NCI-H526 treated with DMSO at 0.1 percent for 48 hours (cell line): ENCODE measurements at regions not wholly inside any gene's neighbourhood (a gene's known extent, or its start where the extent isn't known, plus 50 kb on each side); places are given as distances from the start of the nearest gene placed in this dataset.
"Not testable (repeated sequence)": the region's sequence is repeated elsewhere in the genome, so short reads cannot be mapped to it uniquely, and the experiment has no call there.

ENCODE experiments used
- DNase-seq: peaks from one replicate; lab custom pipeline; 2025; lab: John Stamatoyannopoulos, UW

DNA sequence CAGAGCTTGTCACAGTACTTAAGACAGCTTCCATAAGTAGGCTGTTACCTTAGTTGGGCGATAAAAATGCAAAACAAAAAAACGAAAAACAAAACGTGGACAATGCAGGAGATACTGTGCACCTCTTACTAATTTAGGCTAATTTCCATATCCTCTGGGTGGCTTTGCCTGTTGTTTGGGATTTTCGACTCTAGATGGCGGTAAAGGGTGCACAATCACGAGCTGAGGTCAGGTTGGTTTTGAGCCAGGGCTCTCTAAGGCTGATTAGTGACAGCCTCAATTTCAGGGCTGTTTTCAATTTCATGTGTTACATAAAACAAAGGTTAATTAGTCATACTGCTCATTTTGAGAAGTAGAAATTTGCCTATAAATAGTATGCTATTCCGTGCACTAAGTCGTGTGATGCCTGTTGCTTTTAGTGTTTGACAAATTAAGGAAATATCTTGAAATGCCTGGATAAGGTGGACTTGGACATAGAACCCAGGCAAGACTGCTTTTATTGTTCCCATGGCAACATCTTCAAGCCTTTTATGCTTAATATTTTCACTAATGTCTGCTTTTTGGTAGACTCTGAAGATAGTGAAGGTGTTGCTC is 493.1 kb downstream of the SOCS6 start:
- peak; percentile 13 for DNase-seq

- DNase-seq: not testable (repeated sequence)
These were observed 477.4 kb downstream of the SOCS6 start for GRCh38 chr18:70766254-70766653.

DNA sequence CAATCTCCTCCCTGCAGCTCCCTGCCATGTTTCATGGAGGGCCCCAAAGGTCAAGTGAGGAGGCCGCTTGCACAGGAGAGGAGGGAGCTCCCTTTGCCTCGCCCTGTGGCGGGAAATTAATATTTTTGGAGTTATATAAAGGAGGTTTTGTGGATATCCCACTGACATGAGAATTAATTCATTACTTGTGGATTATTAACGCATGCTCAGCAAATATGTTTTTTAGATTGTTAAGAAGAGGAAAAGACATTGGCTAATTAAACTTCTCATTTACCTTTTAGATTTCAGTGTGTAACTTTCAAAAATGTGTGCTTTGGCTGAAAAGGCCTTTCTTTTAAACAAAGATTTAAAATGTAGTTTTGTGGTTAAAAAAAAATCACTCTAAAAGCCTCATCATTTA is 474.0 kb downstream of the SOCS6 start:
- no peak for DNase-seq

- no peak for DNase-seq
These were observed 469.9 kb downstream of the SOCS6 start for GRCh38 chr18:70758780-70759179.

GRCh38 chr18:70754486-70754885 is 465.6 kb downstream of the SOCS6 start:
- no peak for DNase-seq

DNA sequence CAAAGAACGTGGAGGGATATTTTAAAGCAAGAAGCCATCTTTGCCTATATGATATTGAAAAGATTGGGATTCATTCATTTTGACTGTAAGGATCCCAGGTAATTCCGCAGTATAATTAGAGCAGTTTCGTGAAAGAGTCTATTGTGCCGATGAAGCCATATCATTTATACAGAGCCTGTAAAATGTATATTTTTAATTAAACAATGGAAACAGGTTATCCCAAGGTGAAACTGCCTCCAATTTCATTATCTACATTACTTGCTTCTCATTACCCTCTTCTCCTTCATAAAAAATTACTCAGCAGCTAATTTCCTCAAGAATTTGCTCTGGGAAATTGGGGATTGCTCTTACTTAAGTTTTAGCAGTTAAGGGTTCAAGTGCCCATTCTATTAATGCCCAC is 444.1 kb downstream of the SOCS6 start:
- no peak for DNase-seq

DNA sequence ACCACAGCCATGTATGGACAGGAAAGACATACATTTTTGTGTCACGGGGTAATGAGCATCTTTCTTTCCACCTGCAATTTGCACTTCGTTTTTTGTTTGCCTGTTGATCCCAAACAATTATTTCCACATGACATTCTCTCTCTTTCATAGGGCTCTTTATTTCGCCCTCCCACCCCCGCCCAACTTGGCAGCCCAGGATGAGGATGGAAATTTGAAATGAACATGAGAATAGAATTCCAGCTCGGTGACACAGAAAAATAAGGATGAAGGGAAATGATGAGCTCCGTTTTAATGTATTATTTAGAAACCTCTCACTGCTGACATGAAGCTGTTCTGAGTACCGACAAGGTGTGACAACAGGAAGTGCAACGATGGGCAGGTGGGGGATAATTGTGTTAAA is 443.3 kb downstream of the SOCS6 start:
- no peak for DNase-seq

GRCh38 chr18:70720607-70721006 is 431.8 kb downstream of the SOCS6 start:
- DNase-seq: no peak

DNA sequence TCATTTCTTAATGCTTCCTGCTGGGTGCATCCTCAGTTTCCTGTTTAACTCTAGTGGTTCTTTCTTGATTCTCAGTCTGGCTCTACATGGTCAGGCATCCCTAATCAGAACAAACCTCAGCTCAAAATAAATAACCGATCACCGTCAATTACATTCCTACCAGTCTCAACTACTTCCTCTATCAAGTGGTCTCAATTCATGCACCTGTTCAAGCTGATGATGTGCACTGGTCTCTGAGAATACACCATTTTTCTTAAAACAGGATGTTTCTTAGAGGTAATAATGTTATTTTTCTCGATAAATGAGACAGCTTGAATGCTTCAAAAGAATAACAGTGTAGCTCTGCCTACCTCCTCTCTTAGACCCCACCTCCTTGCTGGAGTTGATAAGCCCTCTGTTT is 420.9 kb downstream of the SOCS6 start:
- DNase-seq: no peak

- DNase-seq: no peak
These were observed 420.3 kb downstream of the SOCS6 start for GRCh38 chr18:70709144-70709543.

- DNase-seq: no peak
These were observed 417.1 kb downstream of the SOCS6 start for GRCh38 chr18:70705831-70706416.

- no peak for DNase-seq
These were observed 411.7 kb downstream of the SOCS6 start for GRCh38 chr18:70700496-70700895.

DNA sequence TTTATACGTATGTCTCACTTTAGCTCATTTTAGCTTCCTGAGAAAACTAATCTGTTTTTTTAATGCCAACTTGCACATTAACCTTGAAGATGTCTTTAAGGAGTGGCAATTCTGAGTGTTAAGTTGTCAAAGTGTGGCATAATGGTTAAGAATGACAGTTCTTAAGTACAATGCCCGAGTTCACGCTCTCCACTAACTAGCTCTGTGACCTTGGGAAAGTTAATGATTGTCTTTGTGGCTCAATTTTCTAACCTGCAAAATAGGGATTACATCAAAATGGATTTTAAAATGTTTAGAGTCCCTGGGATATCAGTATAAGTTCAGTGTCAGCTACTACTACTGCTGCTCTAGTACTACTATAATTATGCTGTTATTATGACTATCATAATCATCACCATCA is 409.7 kb downstream of the SOCS6 start:
- no peak for DNase-seq

DNA sequence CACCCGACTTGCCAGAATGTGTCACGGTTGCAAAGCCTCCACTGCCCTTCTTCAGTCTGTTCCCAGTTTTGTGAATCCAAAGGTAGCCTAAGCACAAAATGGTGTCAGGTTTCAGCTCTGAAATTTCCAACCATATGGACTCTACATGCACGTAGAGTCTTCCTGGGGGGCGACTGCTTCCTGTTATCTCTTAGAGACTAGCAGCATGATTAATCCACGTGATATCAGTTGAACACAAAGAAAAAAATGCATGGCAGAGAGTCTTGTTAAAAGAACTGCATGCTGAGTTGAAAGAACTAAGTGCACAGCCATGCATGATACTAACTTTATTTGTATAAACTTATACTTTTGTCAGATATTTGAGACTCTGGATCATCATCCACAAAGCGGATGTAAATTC is 404.4 kb downstream of the SOCS6 start:
- no peak for DNase-seq

DNA sequence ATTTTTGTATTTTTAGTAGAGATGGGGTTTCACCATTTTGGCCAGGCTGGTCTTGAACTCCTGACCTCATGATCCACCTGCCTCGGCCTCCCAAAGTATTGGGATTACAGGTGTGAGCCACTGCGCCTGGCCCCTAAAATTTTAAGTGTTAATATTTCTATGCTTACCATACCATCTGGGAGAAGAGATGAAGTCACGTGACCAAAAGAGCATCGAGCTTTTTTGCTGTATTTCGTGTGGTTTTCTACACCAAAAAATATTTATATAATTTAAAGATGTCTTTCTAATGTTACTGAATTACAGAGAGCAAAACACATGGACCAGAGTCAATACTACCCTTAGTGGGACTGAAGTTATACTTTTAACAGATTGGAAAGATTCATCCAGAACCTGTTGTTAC is 400.9 kb downstream of the SOCS6 start:
- not testable (repeated sequence) for DNase-seq

GRCh38 chr18:70688286-70688685 is 399.4 kb downstream of the SOCS6 start:
- no peak for DNase-seq

DNA sequence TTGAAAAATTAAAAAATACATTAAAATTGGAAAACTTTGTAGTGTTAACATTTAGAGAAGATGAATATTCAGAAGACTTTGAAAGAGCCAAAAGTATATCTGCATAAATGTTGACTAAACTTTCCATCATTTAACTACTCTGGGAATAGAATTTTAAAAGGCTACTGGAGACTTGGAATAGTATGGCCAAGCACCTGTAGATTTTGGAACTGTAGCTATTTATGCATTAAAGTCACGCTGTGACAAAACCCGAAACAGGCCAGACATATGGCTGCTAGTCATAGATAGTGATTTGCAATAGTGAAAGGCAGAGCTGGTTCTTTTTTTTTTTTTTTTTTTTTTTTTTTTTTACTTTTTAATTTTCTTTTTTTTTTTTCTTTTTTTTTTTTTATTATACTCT is 396.0 kb downstream of the SOCS6 start:
- no peak for DNase-seq

GRCh38 chr18:70683263-70683662 is 394.4 kb downstream of the SOCS6 start:
- DNase-seq: no peak

GRCh38 chr18:70674896-70675295 is 386.1 kb downstream of the SOCS6 start:
- no peak for DNase-seq

DNA sequence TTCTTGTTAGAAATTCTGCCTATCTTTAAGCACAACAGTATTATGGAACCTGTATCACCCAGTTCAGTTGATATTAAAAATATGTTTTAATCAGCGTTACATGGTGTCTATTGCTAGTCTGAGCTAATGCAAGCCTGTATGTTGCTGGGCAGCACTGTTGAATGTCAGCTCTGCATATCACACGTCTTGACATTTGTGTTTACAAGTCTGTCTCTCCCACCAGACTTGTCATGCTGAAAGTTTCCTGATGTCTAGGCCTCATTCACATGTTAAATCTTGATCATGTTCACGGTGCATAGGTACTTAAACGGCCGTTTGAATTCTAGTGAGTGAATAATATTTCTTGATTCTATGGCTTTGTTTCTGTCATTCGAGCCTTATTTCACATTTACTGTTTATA is 385.0 kb downstream of the SOCS6 start:
- DNase-seq: no peak

GRCh38 chr18:70672581-70672980 is 383.7 kb downstream of the SOCS6 start:
- DNase-seq: no peak

DNA sequence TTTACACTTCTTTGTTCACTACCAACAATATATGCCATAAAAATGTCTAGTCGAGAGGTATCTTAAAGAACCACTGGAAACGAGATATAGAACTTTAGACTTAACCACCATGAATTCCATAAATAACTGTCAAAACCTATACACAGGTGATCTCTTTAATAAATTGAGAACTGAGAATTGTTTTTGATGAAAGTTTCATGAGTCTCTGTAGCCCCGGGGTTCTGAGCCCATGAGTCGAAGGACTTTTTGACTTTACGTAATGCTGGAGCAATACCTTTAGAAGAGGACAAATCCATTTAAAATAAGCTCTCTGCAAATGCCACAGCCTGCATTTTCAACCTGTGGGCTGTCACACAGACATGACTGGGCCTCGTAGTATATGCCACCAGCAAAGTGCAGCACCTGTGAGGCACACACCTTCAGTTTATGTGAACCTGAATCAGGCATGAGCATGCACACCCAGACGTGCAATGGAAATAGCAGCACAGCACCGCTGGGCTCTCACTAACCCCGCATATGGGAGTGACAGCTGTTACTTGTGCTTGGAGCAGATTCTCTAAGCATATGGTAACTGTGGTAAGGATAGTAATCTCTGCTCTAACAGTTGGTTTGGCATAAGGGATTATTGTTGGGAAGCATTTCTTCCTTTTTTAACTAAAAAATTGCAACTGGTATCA is 383.2 kb downstream of the SOCS6 start:
- no peak for DNase-seq

GRCh38 chr18:70666936-70667335 is 378.1 kb downstream of the SOCS6 start:
- no peak for DNase-seq

GRCh38 chr18:70663141-70663540 is 374.3 kb downstream of the SOCS6 start:
- DNase-seq: no peak
